GM12873 (cell line): ENCODE measurements at regions not wholly inside any gene's neighbourhood (a gene's known extent, or its start where the extent isn't known, plus 50 kb on each side); places are given as distances from the start of the nearest gene placed in this dataset.

Experiments
- TF ChIP-seq, protein P1 (sequence below): IDR thresholded peaks from 2 replicates; pipeline ENCODE4 v1.5.1; 2012; ENCODE audit warnings: low read depth, mild to moderate bottlenecking, moderate library complexity, low read length, control low read depth; ENCODE audit not compliant: insufficient read depth; ENCODE audit errors: missing control alignments

DNA sequence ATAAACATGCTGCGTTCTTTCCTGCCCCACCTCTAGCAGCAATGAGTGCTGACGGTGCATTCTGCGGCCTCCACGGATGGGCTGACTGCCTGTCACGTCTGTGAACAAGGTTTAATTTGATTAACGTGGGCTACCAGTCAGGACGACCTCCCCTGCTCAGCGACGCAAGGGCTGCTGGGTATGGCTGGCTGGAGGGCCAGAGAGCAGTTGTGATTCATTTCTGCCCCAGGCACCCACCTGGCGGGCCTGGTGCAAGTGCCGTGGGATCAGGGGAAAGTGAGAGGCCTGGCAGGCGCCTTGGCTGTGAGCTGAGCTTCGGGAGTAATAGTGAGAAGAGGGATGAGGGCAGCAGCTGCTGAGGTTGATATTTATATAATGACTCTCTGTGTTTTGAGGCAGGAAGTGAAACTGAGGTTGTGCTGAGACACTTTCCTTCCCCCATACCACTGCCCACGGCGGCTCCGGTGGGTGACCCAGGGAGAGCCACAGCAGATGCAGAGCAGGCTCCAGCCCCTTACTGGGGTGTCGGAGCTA lies 190.4 kb upstream of the BCL6 start:
- TF ChIP-seq, protein P1, sequence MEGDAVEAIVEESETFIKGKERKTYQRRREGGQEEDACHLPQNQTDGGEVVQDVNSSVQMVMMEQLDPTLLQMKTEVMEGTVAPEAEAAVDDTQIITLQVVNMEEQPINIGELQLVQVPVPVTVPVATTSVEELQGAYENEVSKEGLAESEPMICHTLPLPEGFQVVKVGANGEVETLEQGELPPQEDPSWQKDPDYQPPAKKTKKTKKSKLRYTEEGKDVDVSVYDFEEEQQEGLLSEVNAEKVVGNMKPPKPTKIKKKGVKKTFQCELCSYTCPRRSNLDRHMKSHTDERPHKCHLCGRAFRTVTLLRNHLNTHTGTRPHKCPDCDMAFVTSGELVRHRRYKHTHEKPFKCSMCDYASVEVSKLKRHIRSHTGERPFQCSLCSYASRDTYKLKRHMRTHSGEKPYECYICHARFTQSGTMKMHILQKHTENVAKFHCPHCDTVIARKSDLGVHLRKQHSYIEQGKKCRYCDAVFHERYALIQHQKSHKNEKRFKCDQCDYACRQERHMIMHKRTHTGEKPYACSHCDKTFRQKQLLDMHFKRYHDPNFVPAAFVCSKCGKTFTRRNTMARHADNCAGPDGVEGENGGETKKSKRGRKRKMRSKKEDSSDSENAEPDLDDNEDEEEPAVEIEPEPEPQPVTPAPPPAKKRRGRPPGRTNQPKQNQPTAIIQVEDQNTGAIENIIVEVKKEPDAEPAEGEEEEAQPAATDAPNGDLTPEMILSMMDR, result no peak

- TF ChIP-seq, protein P1, result no peak
Measured at GRCh38 chr3:187936676-187937075, 191.4 kb upstream of the BCL6 start.

DNA sequence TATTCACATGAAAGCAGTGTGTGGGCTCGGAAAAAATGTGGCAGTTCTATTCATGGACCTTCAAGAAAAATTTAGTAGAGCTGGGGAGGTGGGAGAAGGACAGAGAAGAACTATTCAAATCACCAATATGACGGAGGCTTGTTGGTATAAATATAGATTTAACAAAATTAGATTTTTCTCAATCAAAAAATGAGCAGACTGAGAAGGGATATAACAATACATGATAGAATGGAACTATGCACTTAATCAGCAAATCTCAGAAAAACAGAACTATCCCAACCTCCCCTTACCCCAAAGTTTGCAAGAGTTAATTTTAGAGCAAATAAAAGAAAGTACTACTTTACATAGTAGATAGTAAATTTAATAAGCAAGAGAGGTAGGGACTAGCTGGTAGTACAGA lies 194.6 kb upstream of the BCL6 start:
- TF ChIP-seq, protein P1, result no peak

DNA sequence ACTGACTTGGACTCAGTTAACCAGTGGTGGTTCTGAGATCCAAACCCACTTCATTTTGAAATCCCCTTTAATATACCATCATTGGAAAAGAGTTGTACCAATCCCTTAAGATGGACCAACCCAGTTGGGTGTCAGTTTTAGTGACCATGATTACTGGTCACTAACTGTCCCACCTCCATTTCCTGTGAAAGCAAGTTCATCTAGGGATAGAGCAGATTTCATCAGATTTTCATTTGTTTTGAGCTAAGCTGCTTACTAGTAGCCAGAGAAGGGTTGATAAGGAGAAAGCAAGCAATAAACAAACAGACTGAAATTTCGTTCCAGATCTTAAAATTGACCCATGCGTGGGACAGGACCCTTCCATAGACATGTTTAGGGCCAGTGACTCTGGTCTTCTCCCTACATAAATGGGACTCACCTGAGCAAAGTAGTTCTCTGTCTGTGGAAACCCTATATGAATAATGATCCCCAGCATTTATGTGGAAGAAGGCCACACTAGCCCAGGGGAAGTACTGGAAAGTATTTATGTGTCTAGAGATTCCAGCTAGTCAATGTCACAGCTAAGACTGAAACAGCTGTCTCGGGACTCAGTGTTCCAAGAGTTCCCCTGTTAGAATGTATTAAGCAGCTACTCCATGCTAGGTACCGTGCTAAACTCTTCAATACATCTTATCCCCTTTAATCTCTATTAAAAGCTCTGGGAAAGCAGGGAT lies 196.0 kb upstream of the BCL6 start:
- TF ChIP-seq, protein P1, result no peak

- TF ChIP-seq, protein P1, result no peak
Measured at GRCh38 chr3:187941848-187942194, 196.6 kb upstream of the BCL6 start.

DNA sequence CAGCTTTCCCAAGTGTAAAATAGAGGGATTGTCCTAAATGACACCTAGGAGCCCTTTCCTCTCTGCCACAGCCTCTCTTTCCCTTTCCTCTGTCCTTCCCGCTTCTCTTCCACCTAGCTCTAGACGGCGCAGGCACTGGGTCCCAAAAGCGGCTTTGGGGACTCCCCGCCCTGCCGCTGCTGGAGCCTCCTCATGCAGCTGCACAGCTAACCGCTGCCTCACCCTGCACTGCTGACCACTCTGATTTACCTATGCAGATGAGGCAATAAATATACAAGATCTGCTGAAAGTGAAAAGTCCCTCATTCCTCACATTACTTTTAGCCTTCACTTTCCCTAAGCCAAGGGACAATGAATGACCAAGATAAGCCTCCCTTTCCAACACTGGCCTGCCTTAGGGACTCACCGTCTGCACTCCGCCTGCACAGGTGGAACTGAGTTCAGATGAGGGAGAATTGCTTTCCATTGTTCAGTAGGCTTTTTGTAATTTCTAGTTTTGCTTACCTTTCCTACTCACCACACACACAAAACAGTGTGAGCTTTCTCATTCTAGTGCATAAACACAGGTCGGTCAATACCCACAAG lies 197.5 kb upstream of the BCL6 start:
- TF ChIP-seq, protein P1, result no peak

DNA sequence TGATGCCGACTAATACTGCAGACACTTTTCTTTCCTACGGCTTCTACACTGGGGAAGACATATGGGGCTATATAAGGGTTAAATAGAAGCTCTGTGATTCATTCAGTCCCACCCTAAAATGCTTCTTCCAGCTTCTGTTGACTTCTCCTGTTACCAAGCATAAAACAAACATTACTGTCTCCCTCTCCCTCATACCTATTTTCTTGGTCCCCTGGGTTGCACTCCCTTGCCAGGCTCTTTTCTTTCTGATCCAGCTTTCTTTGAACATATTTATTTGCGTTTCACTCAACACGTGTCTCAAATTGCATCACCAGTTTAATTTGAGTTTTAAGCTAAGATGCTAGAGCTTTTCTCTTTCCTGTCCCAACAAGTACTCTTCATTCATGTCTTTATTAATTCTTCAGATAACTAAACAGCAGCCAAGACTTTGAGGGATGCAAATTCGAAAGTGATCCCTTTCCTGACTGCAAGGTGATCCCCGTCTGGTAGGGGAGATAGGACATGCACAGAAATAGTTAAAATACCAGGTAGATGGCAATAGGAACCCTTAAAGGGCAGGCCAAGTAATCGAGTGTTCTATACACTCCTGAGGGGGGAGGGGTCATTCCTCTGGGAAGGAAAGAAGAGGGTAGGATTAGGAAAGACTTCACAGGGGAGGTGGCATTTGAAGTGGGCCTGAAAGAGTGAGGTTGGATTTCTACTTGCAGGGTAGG lies 198.6 kb upstream of the BCL6 start:
- TF ChIP-seq, protein P1, result no peak
